ENCODE measurements at regions not wholly inside any gene's neighbourhood (a gene's known extent, or its start where the extent isn't known, plus 50 kb on each side); places are given as distances from the start of the nearest gene placed in this dataset.

GRCh38 chr12:28794211-28794610 is 354.9 kb upstream of the FAR2 start:
- Histone ChIP-seq H3K4me1 (no peaks in the 10 kb centered on the region), H3K36me3 (no peaks in the 10 kb centered on the region), H3K27me3 (no peaks in the 10 kb centered on the region), H3K9me3 (no peaks in the 10 kb centered on the region), H3K27ac (no peak overlapping the region), H3K4me3 (no peak overlapping the region)
- no peak for TF ChIP-seq POLR2AphosphoS5 (IDR thresholded peaks at IDR 0.05)
- intact Hi-C loops (cut with DNase I; ENCODE audit: low total_unique reads): no loop called here
- DNase-seq (ENCODE audit: low spot score in 2 of 2): no peak

- TF ChIP-seq POLR2A (IDR thresholded peaks at IDR 0.05): no peak
- TF ChIP-seq, protein P1, sequence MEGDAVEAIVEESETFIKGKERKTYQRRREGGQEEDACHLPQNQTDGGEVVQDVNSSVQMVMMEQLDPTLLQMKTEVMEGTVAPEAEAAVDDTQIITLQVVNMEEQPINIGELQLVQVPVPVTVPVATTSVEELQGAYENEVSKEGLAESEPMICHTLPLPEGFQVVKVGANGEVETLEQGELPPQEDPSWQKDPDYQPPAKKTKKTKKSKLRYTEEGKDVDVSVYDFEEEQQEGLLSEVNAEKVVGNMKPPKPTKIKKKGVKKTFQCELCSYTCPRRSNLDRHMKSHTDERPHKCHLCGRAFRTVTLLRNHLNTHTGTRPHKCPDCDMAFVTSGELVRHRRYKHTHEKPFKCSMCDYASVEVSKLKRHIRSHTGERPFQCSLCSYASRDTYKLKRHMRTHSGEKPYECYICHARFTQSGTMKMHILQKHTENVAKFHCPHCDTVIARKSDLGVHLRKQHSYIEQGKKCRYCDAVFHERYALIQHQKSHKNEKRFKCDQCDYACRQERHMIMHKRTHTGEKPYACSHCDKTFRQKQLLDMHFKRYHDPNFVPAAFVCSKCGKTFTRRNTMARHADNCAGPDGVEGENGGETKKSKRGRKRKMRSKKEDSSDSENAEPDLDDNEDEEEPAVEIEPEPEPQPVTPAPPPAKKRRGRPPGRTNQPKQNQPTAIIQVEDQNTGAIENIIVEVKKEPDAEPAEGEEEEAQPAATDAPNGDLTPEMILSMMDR (IDR thresholded peaks at IDR 0.05): no peak
- no peak for TF ChIP-seq POLR2AphosphoS5 (IDR thresholded peaks at IDR 0.05)
- no peak overlapping the region for H3K27ac ChIP-seq
- intact Hi-C loops (cut with DNase I; ENCODE audit: low total_unique reads): no loop called here
Measured at GRCh38 chr12:28794786-28795185, 354.3 kb upstream of the FAR2 start.

GRCh38 chr12:28795311-28795710 is 353.8 kb upstream of the FAR2 start:
- H3K4me1 ChIP-seq: no peaks in the 10 kb centered on the region
- no peak overlapping the region for H3K27ac ChIP-seq
- no peak for DNase-seq (ENCODE audit: low spot score in 2 of 2)
- H3K9me3 ChIP-seq: no peaks in the 10 kb centered on the region
- no peak overlapping the region for H3K4me3 ChIP-seq
- no peaks in the 10 kb centered on the region for H3K36me3 ChIP-seq
- TF ChIP-seq POLR2AphosphoS5 (IDR thresholded peaks at IDR 0.05): no peak
- TF ChIP-seq, protein P1 (IDR thresholded peaks at IDR 0.05): no peak
- no peak for TF ChIP-seq POLR2A (IDR thresholded peaks at IDR 0.05)
- no peaks in the 10 kb centered on the region for H3K27me3 ChIP-seq
- intact Hi-C loops (cut with DNase I; ENCODE audit: low total_unique reads): no loop called here

More at GRCh38 chr12:28794786-28795185, 354.3 kb upstream of the FAR2 start:
- no peak overlapping the region for H3K4me3 ChIP-seq
- H3K36me3 ChIP-seq: no peaks in the 10 kb centered on the region
- no peaks in the 10 kb centered on the region for H3K4me1 ChIP-seq
- H3K9me3 ChIP-seq: no peaks in the 10 kb centered on the region
- no peaks in the 10 kb centered on the region for H3K27me3 ChIP-seq
- no peak for DNase-seq (ENCODE audit: low spot score in 2 of 2)

DNA sequence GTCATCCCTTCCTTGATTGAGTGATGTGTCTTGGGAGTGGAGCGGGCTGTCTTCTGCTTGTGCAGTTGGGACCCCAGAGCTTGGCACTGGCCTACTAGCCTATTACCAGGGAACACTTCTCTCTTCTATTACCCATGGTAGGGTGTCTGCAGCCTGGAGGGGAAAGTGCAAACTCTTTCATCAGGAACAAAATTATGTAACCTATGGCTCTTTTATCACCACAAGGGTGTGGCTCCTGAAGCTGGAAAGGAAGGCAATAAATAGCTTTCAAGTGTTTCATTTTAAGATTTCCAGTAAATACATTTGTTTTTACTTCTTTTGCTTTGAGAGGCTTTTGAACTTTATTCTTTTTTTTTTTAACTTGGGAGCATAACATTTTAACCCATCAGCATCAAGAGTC is 349.7 kb upstream of the FAR2 start:
- Histone ChIP-seq H3K27me3 (no peaks in the 10 kb centered on the region), H3K9me3 (no peaks in the 10 kb centered on the region), H3K27ac (no peak overlapping the region), H3K4me3 (no peak overlapping the region), H3K4me1 (no peaks in the 10 kb centered on the region), H3K36me3 (no peaks in the 10 kb centered on the region)
- DNase-seq (ENCODE audit: low spot score in 2 of 2): no peak
- intact Hi-C loops (cut with DNase I; ENCODE audit: low total_unique reads): no loop called here
- TF ChIP-seq POLR2A (IDR thresholded peaks at IDR 0.05): no peak
- TF ChIP-seq POLR2AphosphoS5 (IDR thresholded peaks at IDR 0.05): no peak

- intact Hi-C loops (cut with DNase I; ENCODE audit: low total_unique reads): no loop called here
- TF ChIP-seq, protein P1 (IDR thresholded peaks at IDR 0.05): no peak
- no peak for TF ChIP-seq POLR2A (IDR thresholded peaks at IDR 0.05)
- TF ChIP-seq POLR2AphosphoS5 (IDR thresholded peaks at IDR 0.05): no peak
Measured at GRCh38 chr12:28800129-28800528, 348.9 kb upstream of the FAR2 start.

DNA sequence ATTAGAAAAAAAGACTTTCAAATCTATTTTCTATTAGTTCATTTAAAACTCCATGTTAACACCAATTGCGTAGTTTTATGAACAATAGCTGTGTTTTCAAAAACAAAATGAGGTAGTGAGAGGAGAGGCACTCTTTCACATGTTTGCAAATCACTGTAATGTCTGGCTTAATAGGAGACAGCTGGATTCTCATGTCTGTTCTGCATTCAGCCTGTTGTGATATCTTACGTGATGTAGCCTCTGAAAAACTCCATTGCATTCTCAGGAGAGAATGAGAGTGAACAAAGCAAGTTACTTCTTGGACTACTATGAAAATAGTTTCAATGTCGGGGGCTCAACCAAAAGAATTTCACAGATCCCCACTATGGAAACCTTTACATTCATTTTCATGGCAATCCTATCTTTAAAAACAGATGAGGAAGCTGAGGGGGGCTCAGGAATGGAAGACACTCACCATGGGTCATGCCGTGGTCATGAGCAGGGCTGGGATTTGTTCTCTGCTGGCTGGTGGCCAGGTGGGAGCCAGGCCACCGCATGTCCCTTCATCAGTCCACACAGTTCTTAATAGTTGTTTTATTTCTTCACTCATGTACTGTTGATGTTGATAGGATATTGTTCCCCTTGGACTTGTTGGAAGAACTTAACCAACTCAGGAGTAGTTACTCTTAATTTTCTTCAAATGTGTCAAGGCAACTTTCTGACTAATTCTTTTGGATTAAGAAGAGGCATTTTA is 346.2 kb upstream of the FAR2 start:
- Histone ChIP-seq H3K4me3 (no peak overlapping the region), H3K9me3 (no peaks in the 10 kb centered on the region), H3K4me1 (no peaks in the 10 kb centered on the region), H3K36me3 (no peaks in the 10 kb centered on the region), H3K27ac (peak overlapping the region; percentile 33 to 65), H3K27me3 (no peaks in the 10 kb centered on the region)
- TF ChIP-seq POLR2A (IDR thresholded peaks at IDR 0.05) (no peak), POLR2AphosphoS5 (IDR thresholded peaks at IDR 0.05) (no peak)
- TF ChIP-seq, protein P1 (IDR thresholded peaks at IDR 0.05): no peak
- no peak for DNase-seq (ENCODE audit: low spot score in 2 of 2)
- intact Hi-C loops (cut with DNase I; ENCODE audit: low total_unique reads): no loop called here

More at GRCh38 chr12:28800129-28800528, 348.9 kb upstream of the FAR2 start:
- Histone ChIP-seq H3K27me3 (no peaks in the 10 kb centered on the region), H3K27ac (no peak overlapping the region), H3K36me3 (no peaks in the 10 kb centered on the region), H3K4me3 (no peak overlapping the region), H3K4me1 (no peaks in the 10 kb centered on the region), H3K9me3 (no peaks in the 10 kb centered on the region)
- no peak for DNase-seq (ENCODE audit: low spot score in 2 of 2)
